ENCODE measurements at regions not wholly inside any gene's neighbourhood (a gene's known extent, or its start where the extent isn't known, plus 50 kb on each side); places are given as distances from the start of the nearest gene placed in this dataset.

DNA sequence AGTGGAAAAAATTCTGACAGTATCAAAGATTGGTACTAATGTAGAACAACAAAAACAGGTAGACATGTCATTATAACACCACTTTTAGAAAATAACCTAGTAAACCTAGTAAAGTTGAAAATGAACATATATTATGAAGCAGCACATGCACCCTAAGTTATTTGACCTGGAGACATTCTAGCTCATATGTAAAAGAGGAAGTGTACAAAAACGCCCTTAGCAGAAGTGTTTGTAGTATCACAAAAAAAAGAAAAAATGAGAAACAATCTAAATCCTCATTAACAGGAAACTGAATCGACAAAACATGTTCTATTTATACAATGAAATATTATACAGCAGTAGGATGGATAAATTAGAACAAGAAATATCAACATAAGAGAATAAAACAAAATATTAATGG, 318.9 kb upstream of the PPP1R2C start (continued):
- TF ChIP-seq, protein P1, sequence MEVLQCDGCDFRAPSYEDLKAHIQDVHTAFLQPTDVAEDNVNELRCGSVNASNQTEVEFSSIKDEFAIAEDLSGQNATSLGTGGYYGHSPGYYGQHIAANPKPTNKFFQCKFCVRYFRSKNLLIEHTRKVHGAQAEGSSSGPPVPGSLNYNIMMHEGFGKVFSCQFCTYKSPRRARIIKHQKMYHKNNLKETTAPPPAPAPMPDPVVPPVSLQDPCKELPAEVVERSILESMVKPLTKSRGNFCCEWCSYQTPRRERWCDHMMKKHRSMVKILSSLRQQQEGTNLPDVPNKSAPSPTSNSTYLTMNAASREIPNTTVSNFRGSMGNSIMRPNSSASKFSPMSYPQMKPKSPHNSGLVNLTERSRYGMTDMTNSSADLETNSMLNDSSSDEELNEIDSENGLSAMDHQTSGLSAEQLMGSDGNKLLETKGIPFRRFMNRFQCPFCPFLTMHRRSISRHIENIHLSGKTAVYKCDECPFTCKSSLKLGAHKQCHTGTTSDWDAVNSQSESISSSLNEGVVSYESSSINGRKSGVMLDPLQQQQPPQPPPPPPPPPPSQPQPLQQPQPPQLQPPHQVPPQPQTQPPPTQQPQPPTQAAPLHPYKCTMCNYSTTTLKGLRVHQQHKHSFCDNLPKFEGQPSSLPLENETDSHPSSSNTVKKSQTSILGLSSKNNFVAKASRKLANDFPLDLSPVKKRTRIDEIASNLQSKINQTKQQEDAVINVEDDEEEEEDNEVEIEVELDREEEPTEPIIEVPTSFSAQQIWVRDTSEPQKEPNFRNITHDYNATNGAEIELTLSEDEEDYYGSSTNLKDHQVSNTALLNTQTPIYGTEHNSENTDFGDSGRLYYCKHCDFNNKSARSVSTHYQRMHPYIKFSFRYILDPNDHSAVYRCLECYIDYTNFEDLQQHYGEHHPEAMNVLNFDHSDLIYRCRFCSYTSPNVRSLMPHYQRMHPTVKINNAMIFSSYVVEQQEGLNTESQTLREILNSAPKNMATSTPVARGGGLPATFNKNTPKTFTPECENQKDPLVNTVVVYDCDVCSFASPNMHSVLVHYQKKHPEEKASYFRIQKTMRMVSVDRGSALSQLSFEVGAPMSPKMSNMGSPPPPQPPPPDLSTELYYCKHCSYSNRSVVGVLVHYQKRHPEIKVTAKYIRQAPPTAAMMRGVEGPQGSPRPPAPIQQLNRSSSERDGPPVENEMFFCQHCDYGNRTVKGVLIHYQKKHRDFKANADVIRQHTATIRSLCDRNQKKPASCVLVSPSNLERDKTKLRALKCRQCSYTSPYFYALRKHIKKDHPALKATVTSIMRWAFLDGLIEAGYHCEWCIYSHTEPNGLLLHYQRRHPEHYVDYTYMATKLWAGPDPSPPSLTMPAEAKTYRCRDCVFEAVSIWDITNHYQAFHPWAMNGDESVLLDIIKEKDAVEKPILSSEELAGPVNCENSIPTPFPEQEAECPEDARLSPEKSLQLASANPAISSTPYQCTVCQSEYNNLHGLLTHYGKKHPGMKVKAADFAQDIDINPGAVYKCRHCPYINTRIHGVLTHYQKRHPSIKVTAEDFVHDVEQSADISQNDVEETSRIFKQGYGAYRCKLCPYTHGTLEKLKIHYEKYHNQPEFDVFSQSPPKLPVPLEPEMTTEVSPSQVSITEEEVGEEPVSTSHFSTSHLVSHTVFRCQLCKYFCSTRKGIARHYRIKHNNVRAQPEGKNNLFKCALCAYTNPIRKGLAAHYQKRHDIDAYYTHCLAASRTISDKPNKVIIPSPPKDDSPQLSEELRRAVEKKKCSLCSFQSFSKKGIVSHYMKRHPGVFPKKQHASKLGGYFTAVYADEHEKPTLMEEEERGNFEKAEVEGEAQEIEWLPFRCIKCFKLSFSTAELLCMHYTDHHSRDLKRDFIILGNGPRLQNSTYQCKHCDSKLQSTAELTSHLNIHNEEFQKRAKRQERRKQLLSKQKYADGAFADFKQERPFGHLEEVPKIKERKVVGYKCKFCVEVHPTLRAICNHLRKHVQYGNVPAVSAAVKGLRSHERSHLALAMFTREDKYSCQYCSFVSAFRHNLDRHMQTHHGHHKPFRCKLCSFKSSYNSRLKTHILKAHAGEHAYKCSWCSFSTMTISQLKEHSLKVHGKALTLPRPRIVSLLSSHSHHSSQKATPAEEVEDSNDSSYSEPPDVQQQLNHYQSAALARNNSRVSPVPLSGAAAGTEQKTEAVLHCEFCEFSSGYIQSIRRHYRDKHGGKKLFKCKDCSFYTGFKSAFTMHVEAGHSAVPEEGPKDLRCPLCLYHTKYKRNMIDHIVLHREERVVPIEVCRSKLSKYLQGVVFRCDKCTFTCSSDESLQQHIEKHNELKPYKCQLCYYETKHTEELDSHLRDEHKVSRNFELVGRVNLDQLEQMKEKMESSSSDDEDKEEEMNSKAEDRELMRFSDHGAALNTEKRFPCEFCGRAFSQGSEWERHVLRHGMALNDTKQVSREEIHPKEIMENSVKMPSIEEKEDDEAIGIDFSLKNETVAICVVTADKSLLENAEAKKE (CRISPR knock-in tag; IDR thresholded peaks at IDR 0.05): no peak

GRCh38 chrX:43106009-43106408, 328.0 kb upstream of the PPP1R2C start:
- Mint-ChIP-seq H3K27ac (no peak overlapping the region), H3K27me3 (ENCODE audit: insufficient read depth, low read depth, poor library complexity) (no peaks in the 10 kb centered on the region), H3K4me3 (no peak overlapping the region), H3K36me3 (ENCODE audit: low read depth) (no peaks in the 10 kb centered on the region), H3K4me1 (no peaks in the 10 kb centered on the region), H3K9me3 (no peaks in the 10 kb centered on the region)
- Histone ChIP-seq H3F3A (replicated peaks; ENCODE audit: low read depth) (no peaks in the 10 kb centered on the region), H3K9me2 (ENCODE audit: insufficient read depth) (no peaks in the 10 kb centered on the region), H3K4me2 (no peak overlapping the region), H3K27me3 (ENCODE audit: insufficient read depth) (no peaks in the 10 kb centered on the region), H3K4me3 (no peak overlapping the region), H2AFZ (no peak overlapping the region), H4K20me1 (replicated peaks; ENCODE audit: insufficient read depth) (no peaks in the 10 kb centered on the region), H3K79me2 (replicated peaks; ENCODE audit: insufficient read depth) (no peaks in the 10 kb centered on the region), H3K36me3 (ENCODE audit: insufficient read depth) (no peaks in the 10 kb centered on the region), H3K27ac (ENCODE audit: low read depth) (no peak overlapping the region), H3K4me1 (ENCODE audit: insufficient read depth) (peaks cover 9% of the 10 kb centered on the region)
- ATAC-seq (no peak), DNase-seq (ENCODE audit: low spot score) (no peak)
- TF ChIP-seq EZH2phosphoT487 (IDR thresholded peaks at IDR 0.05; ENCODE audit: unreplicated experiment): no peak

GRCh38 chrX:43108828-43109227, 330.9 kb upstream of the PPP1R2C start:
- H3K4me2 ChIP-seq: no peak overlapping the region
- no peak overlapping the region for H3K4me3 ChIP-seq
- no peaks in the 10 kb centered on the region for H3K9me2 ChIP-seq (ENCODE audit: insufficient read depth)
- DNase-seq (ENCODE audit: low spot score): no peak
- Mint-ChIP-seq H3K27ac (no peak overlapping the region), H3K36me3 (ENCODE audit: low read depth) (no peaks in the 10 kb centered on the region), H3K4me3 (no peak overlapping the region), H3K9me3 (no peaks in the 10 kb centered on the region), H3K27me3 (ENCODE audit: insufficient read depth, low read depth, poor library complexity) (no peaks in the 10 kb centered on the region), H3K4me1 (no peaks in the 10 kb centered on the region)
- H3K27me3 ChIP-seq (ENCODE audit: insufficient read depth): no peaks in the 10 kb centered on the region
- no peaks in the 10 kb centered on the region for H4K20me1 ChIP-seq (replicated peaks; ENCODE audit: insufficient read depth)
- H3K79me2 ChIP-seq (replicated peaks; ENCODE audit: insufficient read depth): no peaks in the 10 kb centered on the region
- no peaks in the 10 kb centered on the region for H3K36me3 ChIP-seq (ENCODE audit: insufficient read depth)
- TF ChIP-seq EZH2phosphoT487 (IDR thresholded peaks at IDR 0.05; ENCODE audit: unreplicated experiment) (no peak), JUNB (IDR thresholded peaks at IDR 0.05; ENCODE audit: unreplicated experiment) (no peak), EZH2 (IDR thresholded peaks at IDR 0.05; ENCODE audit: low read depth, unreplicated experiment) (no peak), CREB1 (CRISPR knock-in tag; IDR thresholded peaks at IDR 0.05; ENCODE audit: low read depth) (no peak), POLR2AphosphoS5 (IDR thresholded peaks at IDR 0.05; ENCODE audit: low read depth) (no peak), ZNF331 (CRISPR knock-in tag; IDR thresholded peaks at IDR 0.05; ENCODE audit: low read depth) (no peak)
- TF ChIP-seq, protein P2, sequence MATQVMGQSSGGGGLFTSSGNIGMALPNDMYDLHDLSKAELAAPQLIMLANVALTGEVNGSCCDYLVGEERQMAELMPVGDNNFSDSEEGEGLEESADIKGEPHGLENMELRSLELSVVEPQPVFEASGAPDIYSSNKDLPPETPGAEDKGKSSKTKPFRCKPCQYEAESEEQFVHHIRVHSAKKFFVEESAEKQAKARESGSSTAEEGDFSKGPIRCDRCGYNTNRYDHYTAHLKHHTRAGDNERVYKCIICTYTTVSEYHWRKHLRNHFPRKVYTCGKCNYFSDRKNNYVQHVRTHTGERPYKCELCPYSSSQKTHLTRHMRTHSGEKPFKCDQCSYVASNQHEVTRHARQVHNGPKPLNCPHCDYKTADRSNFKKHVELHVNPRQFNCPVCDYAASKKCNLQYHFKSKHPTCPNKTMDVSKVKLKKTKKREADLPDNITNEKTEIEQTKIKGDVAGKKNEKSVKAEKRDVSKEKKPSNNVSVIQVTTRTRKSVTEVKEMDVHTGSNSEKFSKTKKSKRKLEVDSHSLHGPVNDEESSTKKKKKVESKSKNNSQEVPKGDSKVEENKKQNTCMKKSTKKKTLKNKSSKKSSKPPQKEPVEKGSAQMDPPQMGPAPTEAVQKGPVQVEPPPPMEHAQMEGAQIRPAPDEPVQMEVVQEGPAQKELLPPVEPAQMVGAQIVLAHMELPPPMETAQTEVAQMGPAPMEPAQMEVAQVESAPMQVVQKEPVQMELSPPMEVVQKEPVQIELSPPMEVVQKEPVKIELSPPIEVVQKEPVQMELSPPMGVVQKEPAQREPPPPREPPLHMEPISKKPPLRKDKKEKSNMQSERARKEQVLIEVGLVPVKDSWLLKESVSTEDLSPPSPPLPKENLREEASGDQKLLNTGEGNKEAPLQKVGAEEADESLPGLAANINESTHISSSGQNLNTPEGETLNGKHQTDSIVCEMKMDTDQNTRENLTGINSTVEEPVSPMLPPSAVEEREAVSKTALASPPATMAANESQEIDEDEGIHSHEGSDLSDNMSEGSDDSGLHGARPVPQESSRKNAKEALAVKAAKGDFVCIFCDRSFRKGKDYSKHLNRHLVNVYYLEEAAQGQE (IDR thresholded peaks at IDR 0.05; ENCODE audit: unreplicated experiment): no peak
- no peak overlapping the region for H3K27ac ChIP-seq (ENCODE audit: low read depth)
- ATAC-seq: no peak
- H3K4me1 ChIP-seq (ENCODE audit: insufficient read depth): peaks cover under 1% of the 10 kb centered on the region; the same call in 1 of the 2 replicates
- no peaks in the 10 kb centered on the region for H3F3A ChIP-seq (replicated peaks; ENCODE audit: low read depth)
- H2AFZ ChIP-seq: no peak overlapping the region

Data from GM23338 (cell line).